Vagina (tissue), 2 donors: ENCODE measurements at regions not wholly inside any gene's neighbourhood (a gene's known extent, or its start where the extent isn't known, plus 50 kb on each side); places are given as distances from the start of the nearest gene placed in this dataset.

Source experiments
- POLR2A ChIP-seq, 2 donors: fragments of 450-650 bp; IDR thresholded peaks; one replicate each; pipeline ENCODE4 v1.6.1; 2017; ENCODE audit warnings: antibody characterized with exemption in 2 of 2, mild to moderate bottlenecking in 2 of 2, moderate library complexity in 2 of 2
- POLR2AphosphoS5 ChIP-seq, 2 donors: sonication (generic); formaldehyde crosslinking; IDR thresholded peaks; one replicate each; pipeline ENCODE4 v1.9.0; 2017; ENCODE audit warnings: antibody characterized with exemption in 2 of 2, mild to moderate bottlenecking in 2 of 2, low read depth in 1 of 2; ENCODE audit not compliant: insufficient read depth in 1 of 2
- TF ChIP-seq, protein P1 (sequence below), 3 experiments: fragments of 450-650 bp in 2 of 3; fragments of 200-600 bp in 1 of 3; sonication (generic) in 1 of 3; IDR thresholded peaks; one replicate each; pipeline ENCODE4 v1.5.1; 2017 to 2019; ENCODE audit warnings: antibody characterized with exemption in 3 of 3, mild to moderate bottlenecking in 2 of 3, moderate library complexity in 2 of 3

DNA sequence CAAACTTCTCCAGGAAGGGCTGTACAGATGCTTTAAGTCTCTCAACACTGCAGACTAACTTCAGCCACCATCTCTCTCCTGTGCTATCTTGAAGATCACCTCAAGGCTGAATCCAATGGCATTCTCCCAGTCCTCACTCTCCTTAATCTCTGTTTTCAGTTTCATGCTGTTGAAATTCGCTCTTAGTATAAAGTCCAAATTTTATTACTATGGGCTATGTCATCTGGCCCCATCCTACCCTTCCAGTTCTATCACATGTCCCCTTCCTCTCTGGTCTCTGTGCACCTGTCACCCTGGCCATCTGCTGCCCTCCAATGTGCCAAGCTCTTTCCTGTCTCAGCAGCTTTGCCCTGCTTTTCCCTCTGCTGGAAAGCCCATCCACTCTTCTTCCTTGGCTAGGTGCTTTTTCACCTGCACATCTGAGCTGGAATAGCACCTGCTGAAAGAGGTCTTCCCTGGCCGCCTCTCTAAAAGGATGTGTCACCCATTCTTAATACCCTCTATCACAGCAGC lies 284.7 kb upstream of the MAP3K1 start:
- TF ChIP-seq, protein P1, sequence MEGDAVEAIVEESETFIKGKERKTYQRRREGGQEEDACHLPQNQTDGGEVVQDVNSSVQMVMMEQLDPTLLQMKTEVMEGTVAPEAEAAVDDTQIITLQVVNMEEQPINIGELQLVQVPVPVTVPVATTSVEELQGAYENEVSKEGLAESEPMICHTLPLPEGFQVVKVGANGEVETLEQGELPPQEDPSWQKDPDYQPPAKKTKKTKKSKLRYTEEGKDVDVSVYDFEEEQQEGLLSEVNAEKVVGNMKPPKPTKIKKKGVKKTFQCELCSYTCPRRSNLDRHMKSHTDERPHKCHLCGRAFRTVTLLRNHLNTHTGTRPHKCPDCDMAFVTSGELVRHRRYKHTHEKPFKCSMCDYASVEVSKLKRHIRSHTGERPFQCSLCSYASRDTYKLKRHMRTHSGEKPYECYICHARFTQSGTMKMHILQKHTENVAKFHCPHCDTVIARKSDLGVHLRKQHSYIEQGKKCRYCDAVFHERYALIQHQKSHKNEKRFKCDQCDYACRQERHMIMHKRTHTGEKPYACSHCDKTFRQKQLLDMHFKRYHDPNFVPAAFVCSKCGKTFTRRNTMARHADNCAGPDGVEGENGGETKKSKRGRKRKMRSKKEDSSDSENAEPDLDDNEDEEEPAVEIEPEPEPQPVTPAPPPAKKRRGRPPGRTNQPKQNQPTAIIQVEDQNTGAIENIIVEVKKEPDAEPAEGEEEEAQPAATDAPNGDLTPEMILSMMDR (IDR thresholded peaks at IDR 0.05): no peak
- TF ChIP-seq POLR2A (IDR thresholded peaks at IDR 0.05) (no peak), POLR2AphosphoS5 (IDR thresholded peaks at IDR 0.05; ENCODE audit: insufficient read depth in 1 of 2, low read depth in 1 of 2) (no peak)
